Medulla oblongata (tissue), 1 donor: ENCODE measurements at regions not wholly inside any gene's neighbourhood (a gene's known extent, or its start where the extent isn't known, plus 50 kb on each side); places are given as distances from the start of the nearest gene placed in this dataset.

Source experiments
- DNase-seq: peaks from one replicate; pipeline ENCODE4 v3.0.0-alpha.2; 2015; ENCODE audit errors: extremely low spot score

DNA sequence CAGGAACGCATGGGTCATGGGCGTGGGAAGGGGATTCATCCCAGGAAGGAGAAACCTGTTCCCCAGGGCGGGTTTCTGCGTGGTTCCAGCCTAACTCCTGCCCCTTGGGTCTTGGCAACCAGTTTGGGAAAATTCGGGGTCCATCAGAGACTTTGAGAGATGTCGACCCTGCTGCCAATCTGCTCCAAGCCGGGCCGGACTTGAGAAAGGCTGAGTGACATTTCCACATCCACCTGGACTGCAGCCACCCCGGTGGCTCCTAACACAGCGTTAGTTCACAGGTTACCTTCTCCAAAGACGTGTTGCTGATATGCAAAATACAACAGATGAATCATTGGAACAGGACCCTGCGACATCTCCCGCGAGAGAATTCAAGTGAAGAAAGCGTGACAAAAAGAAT, 627.2 kb downstream of the IRX1 start:
- no peak for DNase-seq

- DNase-seq: no peak
These were observed 630.1 kb downstream of the IRX1 start for GRCh38 chr5:4225741-4226140.

GRCh38 chr5:4226565-4226964, 630.9 kb downstream of the IRX1 start:
- DNase-seq: no peak

GRCh38 chr5:4228708-4229107, 633.1 kb downstream of the IRX1 start:
- no peak for DNase-seq

DNA sequence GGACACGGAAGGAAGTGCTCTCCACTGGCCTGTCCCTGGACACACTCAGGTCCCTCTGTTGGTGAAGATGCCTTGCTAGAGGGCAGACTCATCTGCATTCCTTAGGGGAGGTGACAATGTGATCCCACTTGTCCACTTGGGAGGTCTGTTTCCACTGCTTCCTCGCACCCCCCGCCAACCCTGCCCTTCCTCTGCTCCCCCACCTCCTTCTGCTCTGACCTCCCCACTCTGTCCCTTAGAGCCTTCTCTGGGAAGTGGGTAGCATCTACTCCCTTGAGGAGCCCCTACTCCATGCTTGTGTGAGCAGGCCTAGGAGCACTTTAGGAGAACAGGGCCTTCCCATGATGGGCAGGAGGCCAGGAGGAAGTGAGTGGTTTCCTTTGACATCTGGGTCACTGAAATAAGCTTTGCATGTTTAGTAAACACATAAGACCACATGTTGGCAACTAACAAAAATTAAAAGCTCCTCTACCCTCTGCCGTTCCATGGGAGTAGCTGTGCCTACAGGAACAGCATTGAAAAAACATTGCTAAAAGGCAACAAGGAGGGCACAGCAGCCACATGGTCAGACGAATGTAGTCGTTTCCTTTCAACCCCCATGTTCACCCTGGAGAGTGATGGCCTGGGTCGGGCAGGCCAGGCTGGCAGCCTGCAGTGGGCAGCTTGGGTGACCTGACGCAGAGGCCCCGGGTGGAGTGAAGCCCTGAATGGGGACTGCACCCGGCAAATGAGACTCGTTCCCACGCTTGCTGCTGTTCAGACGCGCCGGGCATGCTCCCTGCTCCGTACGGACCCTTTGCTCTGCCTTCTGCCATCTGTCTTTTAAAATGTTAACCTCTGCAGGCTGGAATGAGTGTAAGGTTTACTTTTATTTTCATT, 634.0 kb downstream of the IRX1 start:
- no peak for DNase-seq

DNA sequence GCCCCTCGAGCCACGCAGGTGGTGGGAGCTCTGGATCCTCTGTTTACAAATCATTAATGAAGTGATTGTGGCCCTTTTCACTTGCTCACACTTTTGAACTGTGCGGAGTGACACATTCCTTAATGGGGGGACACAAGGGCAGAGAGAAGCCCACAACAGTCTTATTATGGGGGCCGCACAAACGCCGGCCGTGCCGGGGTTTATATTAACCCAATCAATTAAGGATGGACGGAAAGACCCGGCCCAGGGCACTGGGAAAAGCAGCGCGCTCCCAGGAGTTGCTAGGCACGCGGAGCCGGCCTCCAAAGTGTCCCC, 634.8 kb downstream of the IRX1 start:
- DNase-seq: no peak

GRCh38 chr5:4230786-4231641, 635.4 kb downstream of the IRX1 start:
- peak; percentile 85 for DNase-seq

DNA sequence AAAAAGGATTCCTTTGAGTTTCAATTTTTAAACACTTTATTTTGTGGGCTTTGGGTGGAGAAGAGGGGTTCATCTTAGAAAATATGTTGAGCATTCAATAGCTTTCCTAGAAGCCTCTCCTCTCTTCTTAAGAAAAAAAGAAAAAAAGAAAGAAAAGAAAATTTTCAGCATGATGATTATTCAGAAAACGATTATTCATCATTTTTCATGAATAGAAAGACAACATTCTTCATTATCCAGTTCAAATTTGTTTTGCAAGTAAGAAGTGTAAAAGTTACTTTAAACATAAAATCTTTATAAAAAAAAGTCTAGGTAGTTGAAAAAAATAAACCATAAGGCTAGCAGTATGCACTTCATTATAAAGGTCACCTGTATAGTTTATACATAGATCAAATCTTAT, 636.5 kb downstream of the IRX1 start:
- DNase-seq: no peak

DNA sequence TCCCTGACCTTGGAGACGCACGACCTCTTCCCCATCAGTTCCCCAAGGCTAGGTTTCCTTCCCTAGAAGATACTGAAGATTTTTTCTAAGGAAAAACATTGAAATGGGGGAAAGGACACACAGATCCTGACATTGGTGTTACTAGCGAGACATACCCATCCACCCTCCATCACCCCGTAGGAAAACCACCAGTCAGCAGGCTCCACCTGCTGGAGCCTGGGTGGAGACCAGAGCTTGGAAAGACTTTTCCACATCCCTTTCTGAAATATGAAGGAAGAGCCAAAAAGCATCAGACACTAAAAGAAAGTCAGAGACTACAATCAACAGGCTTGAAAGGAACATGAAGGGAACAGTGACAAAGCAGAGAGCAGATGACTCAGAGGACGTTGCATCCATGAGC, 638.0 kb downstream of the IRX1 start:
- peak; percentile 14 for DNase-seq

GRCh38 chr5:4243479-4244264, 648.0 kb downstream of the IRX1 start:
- DNase-seq: no peak

GRCh38 chr5:4244306-4244705, 648.7 kb downstream of the IRX1 start:
- no peak for DNase-seq

DNA sequence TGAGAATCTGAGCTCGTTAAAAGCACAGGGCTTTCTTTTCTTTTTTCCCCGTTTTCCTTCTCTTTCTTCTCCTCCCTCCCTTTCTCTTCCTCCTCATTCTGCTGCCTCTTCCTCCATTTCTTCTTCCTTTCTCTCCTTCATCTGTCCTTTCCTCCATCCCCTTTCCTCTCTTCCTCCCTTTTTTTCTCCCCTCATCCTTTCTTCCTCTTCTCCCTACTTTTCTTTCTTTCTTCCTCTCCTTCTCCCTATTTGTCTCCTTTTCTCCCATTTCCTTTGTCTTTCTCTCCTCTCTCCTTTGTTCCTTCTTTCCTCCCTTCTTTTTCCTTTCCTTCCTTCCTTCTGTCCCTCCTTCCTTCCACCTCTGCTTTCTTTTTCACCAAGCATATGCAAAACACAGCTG, 649.4 kb downstream of the IRX1 start:
- DNase-seq: no peak

DNA sequence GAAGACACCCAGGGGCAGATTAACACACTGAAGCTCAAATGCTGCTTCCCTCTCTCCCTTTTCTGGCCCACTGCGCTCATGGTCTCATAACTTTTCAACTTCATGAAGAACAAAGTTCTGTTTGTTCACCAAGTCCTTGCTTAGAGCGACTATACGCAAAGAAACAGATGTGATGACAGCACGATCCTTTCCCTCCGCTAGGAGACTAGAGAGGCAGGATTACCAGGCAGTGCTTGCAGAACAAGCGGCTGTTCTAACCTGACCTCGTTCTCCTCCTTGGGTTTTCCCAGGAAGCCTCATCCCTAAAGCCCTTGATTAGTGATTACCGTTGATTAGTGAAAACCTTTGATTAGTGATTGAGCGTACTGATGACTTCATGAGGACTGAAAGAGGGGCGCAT, 649.9 kb downstream of the IRX1 start:
- DNase-seq: no peak

- no peak for DNase-seq
These were observed 650.8 kb downstream of the IRX1 start for GRCh38 chr5:4246447-4246846.

- no peak for DNase-seq
These were observed 654.6 kb downstream of the IRX1 start for GRCh38 chr5:4250254-4250653.

DNA sequence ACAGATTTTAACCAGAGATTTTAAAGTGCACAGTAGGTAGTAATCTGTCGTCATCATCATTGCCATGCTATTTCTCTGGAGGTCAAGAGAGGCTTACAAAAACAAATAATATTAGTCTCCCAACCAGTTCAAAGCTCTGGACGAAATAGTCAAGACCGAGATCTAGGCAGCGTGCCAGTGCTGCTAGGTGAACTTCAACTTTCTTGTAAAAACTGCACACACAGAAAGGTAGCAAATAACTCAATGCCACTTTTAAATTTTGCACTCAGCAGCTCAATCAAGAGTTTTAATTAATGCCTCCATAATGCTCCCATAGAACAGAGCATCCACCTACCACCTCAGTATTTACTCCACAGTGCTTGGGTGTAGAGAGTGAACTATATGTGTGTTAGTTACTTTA, 656.8 kb downstream of the IRX1 start:
- peak; percentile 23 for DNase-seq

DNA sequence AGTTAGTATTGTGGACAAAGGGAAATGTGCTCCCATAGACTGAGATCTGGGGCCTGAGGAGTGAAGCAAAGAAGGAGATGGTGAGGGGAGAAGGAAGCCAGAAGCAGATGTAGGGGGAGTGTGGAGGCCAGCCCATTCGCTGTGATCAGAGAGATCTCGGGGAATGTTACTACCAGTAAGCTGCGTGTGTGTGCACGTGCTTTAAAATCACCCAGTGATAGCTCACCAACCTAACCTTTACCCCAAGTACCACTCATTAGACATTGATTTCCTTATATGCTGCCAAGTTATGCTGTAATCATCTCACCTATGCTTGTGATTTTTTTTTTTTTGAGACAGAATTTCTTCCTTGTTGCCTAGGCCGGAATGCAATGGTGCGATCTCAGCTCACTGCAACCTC, 659.1 kb downstream of the IRX1 start:
- DNase-seq: no peak

- DNase-seq: no peak
These were observed 659.8 kb downstream of the IRX1 start for GRCh38 chr5:4255441-4255840.

- DNase-seq: no peak
These were observed 662.5 kb downstream of the IRX1 start for GRCh38 chr5:4258170-4258569.

DNA sequence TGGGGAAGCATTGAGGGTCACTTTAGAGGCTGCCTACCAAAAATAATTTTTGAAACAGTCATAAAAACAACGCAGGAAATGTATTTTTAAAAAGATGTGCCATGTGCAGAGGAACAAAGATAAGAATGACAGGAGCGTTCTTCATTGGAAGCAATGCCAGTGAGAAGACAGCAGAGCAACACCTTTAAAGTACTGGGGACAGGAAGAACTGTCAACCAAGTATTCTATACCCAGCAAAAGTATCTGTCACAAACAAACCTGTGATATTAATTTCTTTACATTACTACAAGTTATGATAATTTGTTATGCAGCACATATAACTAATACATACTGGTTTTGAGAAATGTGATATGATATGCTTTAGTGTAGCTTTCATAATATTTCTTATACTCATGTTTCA, 675.6 kb downstream of the IRX1 start:
- DNase-seq: no peak

- DNase-seq: no peak
These were observed 679.6 kb downstream of the IRX1 start for GRCh38 chr5:4275232-4275631.

GRCh38 chr5:4294878-4295277, 699.2 kb downstream of the IRX1 start:
- DNase-seq: peak; percentile 2
